H9 (cell line): ENCODE measurements at regions not wholly inside any gene's neighbourhood (a gene's known extent, or its start where the extent isn't known, plus 50 kb on each side); places are given as distances from the start of the nearest gene placed in this dataset.

Experiments used
- DNase-seq: peaks from one replicate; pipeline ENCODE4 v3.0.0-alpha.2; 2017
- H2AFZ ChIP-seq: one replicate; pipeline ENCODE4 v1.6.1; 2013; ENCODE audit warnings: mild to moderate bottlenecking, low read length, control low read depth, moderate library complexity
- H2AK5ac ChIP-seq: 2 replicates; pipeline ENCODE4 v1.6.1; 2013; ENCODE audit warnings: low read length, control low read depth, mixed read lengths; ENCODE audit not compliant: insufficient read length
- H2BK120ac ChIP-seq: one replicate; pipeline ENCODE4 v1.6.1; 2013; ENCODE audit warnings: low read depth, mild to moderate bottlenecking, low read length, control low read depth, inconsistent platforms; ENCODE audit not compliant: poor library complexity, severe bottlenecking
- H2BK12ac ChIP-seq: 2 replicates; pipeline ENCODE4 v1.6.1; 2013; ENCODE audit warnings: low read length, control low read depth, mixed read lengths, low read depth; ENCODE audit not compliant: insufficient read length
- H2BK15ac ChIP-seq: 2 replicates; pipeline ENCODE4 v1.6.1; 2013; ENCODE audit warnings: low read depth, low read length, control low read depth
- H2BK20ac ChIP-seq: one replicate; pipeline ENCODE4 v1.6.1; 2013; ENCODE audit warnings: low read depth, mild to moderate bottlenecking, low read length, control low read depth, inconsistent platforms; ENCODE audit not compliant: poor library complexity, severe bottlenecking
- H2BK5ac ChIP-seq: 2 replicates; pipeline ENCODE4 v1.6.1; 2013; ENCODE audit warnings: low read length, control low read depth, mixed read lengths; ENCODE audit not compliant: insufficient read length
- H3K14ac ChIP-seq: 2 replicates; pipeline ENCODE4 v1.6.1; 2013; ENCODE audit warnings: low read length, control low read depth; ENCODE audit not compliant: insufficient read depth
- H3K18ac ChIP-seq: 2 replicates; pipeline ENCODE4 v1.6.1; 2013; ENCODE audit warnings: low read depth, mild to moderate bottlenecking, mixed read lengths, low read length, control low read depth; ENCODE audit not compliant: insufficient read length
- H3K23ac ChIP-seq: 2 replicates; pipeline ENCODE4 v1.6.1; 2013; ENCODE audit warnings: low read length, control low read depth, mixed read lengths, low read depth; ENCODE audit not compliant: insufficient read length
- H3K23me2 ChIP-seq: 2 replicates; pipeline ENCODE4 v1.6.1; 2013; ENCODE audit warnings: low read depth, mild to moderate bottlenecking, mixed read lengths, low read length, control low read depth; ENCODE audit not compliant: insufficient read length, poor library complexity, severe bottlenecking
- H3K27ac ChIP-seq: 2 replicates; pipeline ENCODE4 v1.5.1; 2013; ENCODE audit warnings: low read length, control low read depth, mixed read lengths, low read depth; ENCODE audit not compliant: insufficient read length
- H3K27me3 ChIP-seq: 2 replicates; pipeline ENCODE4 v1.6.1; 2013; ENCODE audit warnings: low read length, control low read depth, inconsistent platforms; ENCODE audit not compliant: insufficient read depth
- H3K4ac ChIP-seq: 2 replicates; pipeline ENCODE4 v1.6.1; 2013; ENCODE audit warnings: low read depth, mild to moderate bottlenecking, control low read depth, inconsistent platforms, low read length, moderate library complexity
- H3K4me1 ChIP-seq: 2 replicates; pipeline ENCODE4 v1.6.1; 2013; ENCODE audit warnings: low read length, control low read depth, inconsistent platforms; ENCODE audit not compliant: insufficient read depth
- H3K4me2 ChIP-seq: 2 replicates; pipeline ENCODE4 v1.6.1; 2013; ENCODE audit warnings: low read length, control low read depth, mixed read lengths; ENCODE audit not compliant: insufficient read length, insufficient read depth
- H3K56ac ChIP-seq: 2 replicates; pipeline ENCODE4 v1.6.1; 2013; ENCODE audit warnings: low read depth, mild to moderate bottlenecking, mixed read lengths, low read length, control low read depth; ENCODE audit not compliant: insufficient read length
- H3K79me1 ChIP-seq: 2 replicates; pipeline ENCODE4 v1.6.1; 2013; ENCODE audit warnings: low read depth, mild to moderate bottlenecking, moderate library complexity, low read length, control low read depth, inconsistent platforms; ENCODE audit not compliant: insufficient read depth, poor library complexity, severe bottlenecking
- H3K79me2 ChIP-seq: 2 replicates; pipeline ENCODE4 v1.6.1; 2013; ENCODE audit warnings: low read length, control low read depth, inconsistent platforms; ENCODE audit not compliant: insufficient read depth
- H3K9ac ChIP-seq: 2 replicates; pipeline ENCODE4 v1.6.1; 2013; ENCODE audit warnings: low read length, control low read depth, mixed read lengths; ENCODE audit not compliant: insufficient read length; ENCODE audit errors: extremely low read depth
- H3K9me3 ChIP-seq: one replicate; pipeline ENCODE4 v1.6.1; 2013; ENCODE audit warnings: low read depth, low read length, inconsistent platforms; ENCODE audit not compliant: control insufficient read depth
- H3T11ph ChIP-seq: one replicate; pipeline ENCODE4 v1.6.1; 2013; ENCODE audit warnings: mild to moderate bottlenecking, low read length, control low read depth, inconsistent platforms
- H4K20me1 ChIP-seq: one replicate; pipeline ENCODE4 v1.6.1; 2013; ENCODE audit not compliant: control insufficient read depth, insufficient read length, insufficient read depth
- H4K5ac ChIP-seq: 2 replicates; pipeline ENCODE4 v1.6.1; 2013; ENCODE audit warnings: low read depth, mild to moderate bottlenecking, mixed read lengths, low read length, control low read depth; ENCODE audit not compliant: insufficient read length
- H4K8ac ChIP-seq: replicated peaks from 2 replicates; pipeline ENCODE4 v1.6.1; 2013; ENCODE audit warnings: low read length, control low read depth, mixed read lengths, low read depth; ENCODE audit not compliant: insufficient read length
- H4K91ac ChIP-seq: 2 replicates; pipeline ENCODE4 v1.6.1; 2013; ENCODE audit warnings: low read depth, mild to moderate bottlenecking, moderate library complexity, mixed read lengths, low read length, control low read depth; ENCODE audit not compliant: insufficient read length
- H3K27ac Mint-ChIP-seq, 3 experiments: 2 replicates in 2 of 3; 3 replicates in 1 of 3; pipeline ENCODE4 v1.8.0; 2020 to 2021; ENCODE audit warnings: mixed read lengths in 3 of 3, mild to moderate bottlenecking in 1 of 3, moderate library complexity in 1 of 3
- H3K27me3 Mint-ChIP-seq: 2 replicates; pipeline ENCODE4 v1.8.0; 2021; ENCODE audit warnings: low read depth, mild to moderate bottlenecking, moderate library complexity, mixed read lengths
- H3K36me3 Mint-ChIP-seq, 3 experiments: 2 replicates in 2 of 3; 3 replicates in 1 of 3; pipeline ENCODE4 v1.8.0; 2020 to 2021; ENCODE audit warnings: low read depth in 3 of 3, mixed read lengths in 3 of 3; ENCODE audit not compliant: insufficient read depth in 1 of 3
- H3K4me1 Mint-ChIP-seq, 2 experiments: 2 replicates each; pipeline ENCODE4 v1.8.0; 2020; ENCODE audit warnings: mixed read lengths in 2 of 2
- H3K4me3 Mint-ChIP-seq, 2 experiments: 2 replicates in 1 of 2; 3 replicates in 1 of 2; pipeline ENCODE4 v1.8.0; 2020 to 2021; ENCODE audit warnings: mild to moderate bottlenecking in 2 of 2, mixed read lengths in 2 of 2, moderate library complexity in 1 of 2
- H3K9me3 Mint-ChIP-seq, 2 experiments: 2 replicates in 1 of 2; 3 replicates in 1 of 2; pipeline ENCODE4 v1.8.0; 2020; ENCODE audit warnings: mild to moderate bottlenecking in 2 of 2, mixed read lengths in 2 of 2, moderate library complexity in 1 of 2
- CTCF ChIP-seq: fragments of 200-600 bp; sonication (generic); conservative IDR thresholded peaks from 3 replicates; pipeline ENCODE4 v1.8.0; 2021; ENCODE audit warnings: antibody characterized with exemption, mild to moderate bottlenecking

- Mint-ChIP-seq H3K9me3 (peaks cover 0 to 6% of the 10 kb centered on the region in 2 experiments; a peak in 4 of 5 replicates), H3K4me1 (no peaks in the 10 kb centered on the region), H3K27me3 (no peaks in the 10 kb centered on the region), H3K36me3 (peaks cover 0 to 9% (median 2%) of the 10 kb centered on the region in 3 experiments; a peak in 4 of 7 replicates), H3K4me3 (no peak overlapping the region), H3K27ac (no peak overlapping the region)
- Histone ChIP-seq H3K14ac (no peak overlapping the region), H3K9me3 (no peaks in the 10 kb centered on the region), H3K18ac (no peak overlapping the region), H3K27me3 (no peaks in the 10 kb centered on the region), H3K23ac (no peak overlapping the region), H2BK120ac (no peak overlapping the region), H3K56ac (no peak overlapping the region), H3K4me1 (no peaks in the 10 kb centered on the region), H2BK15ac (no peak overlapping the region), H2BK20ac (no peak overlapping the region), H2BK12ac (no peak overlapping the region), H3K9ac (no peak overlapping the region), H3T11ph (no peak overlapping the region), H4K91ac (no peak overlapping the region), H3K23me2 (no peaks in the 10 kb centered on the region), H3K79me1 (no peaks in the 10 kb centered on the region), H3K4me2 (no peak overlapping the region), H3K27ac (no peak overlapping the region), H2AK5ac (no peak overlapping the region), H3K79me2 (no peaks in the 10 kb centered on the region), H2AFZ (no peak overlapping the region), H2BK5ac (no peak overlapping the region), H4K20me1 (no peaks in the 10 kb centered on the region), H4K5ac (no peak overlapping the region), H3K4ac (no peak overlapping the region), H4K8ac (no peak overlapping the region)
- DNase-seq, result no peak
- no peak for TF ChIP-seq CTCF
Observed at GRCh38 chr16:52697971-52698370, 151.0 kb upstream of the TOX3 start.
